K562 (cell line): ENCODE measurements at regions not wholly inside any gene's neighbourhood (a gene's known extent, or its start where the extent isn't known, plus 50 kb on each side); places are given as distances from the start of the nearest gene placed in this dataset.

Experiments
- ATAC-seq: fragments of 200-7000 bp; cut with Tn5 transposase; 3 replicates; pipeline ENCODE4 v1.9.1; 2020; ENCODE audit warnings: moderate library complexity
- BruUV-seq: library from RNA; stranded (reverse); fragments of 400-500 nt; replicated peaks from 2 replicates; lab custom pipeline; 2021; lab: Mats Ljungman, UMichigan
- CTCF ChIA-PET: fragments of 300-600 bp; formaldehyde crosslinking; extraction: SDS; loops from one replicate; lab custom pipeline; 2021; ENCODE audit warnings: low intra/inter-chr PET ratio; lab: Yijun Ruan, JAX
- POLR2A ChIA-PET: fragments of 300-600, 350-650 bp; sonication (Branson Sonifier 250); formaldehyde crosslinking; extraction: SDS; loops from one replicate; lab custom pipeline; 2021; ENCODE audit warnings: antibody characterized with exemption, inconsistent platforms; lab: Yijun Ruan, JAX
- DNase-seq, 4 experiments: peaks; one replicate each; pipeline versions ENCODE4 v3.0.0 to v3.0.0-alpha.2; 2011 to 2018; ENCODE audit warnings: low spot score in 3 of 4, mixed read lengths in 3 of 4; ENCODE audit errors: extremely low read depth in 1 of 4
- FAIRE-seq: peaks from 2 replicates; lab custom pipeline; 2011; peaks lifted over from hg19 to GRCh38; lab: Jason Lieb, UNC
- H2AFZ ChIP-seq: 2 replicates; pipeline ENCODE4 v1.6.0; 2011; ENCODE audit warnings: low read depth, low read length, control low read depth, inconsistent platforms
- H3K27ac ChIP-seq: fragments of 200-600 bp; 3 replicates; pipeline ENCODE4 v1.8.0; 2011; ENCODE audit warnings: low read depth, mild to moderate bottlenecking, control low read depth, inconsistent platforms, low read length, moderate library complexity, mixed read lengths; ENCODE audit errors: extremely low read depth
- H3K27me3 ChIP-seq, 2 experiments: fragments of 300-600 bp in 1 of 2; 2 replicates in 1 of 2; 3 replicates in 1 of 2; pipeline versions ENCODE4 v1.6.0 to v1.8.0; 2011; ENCODE audit warnings: inconsistent platforms in 2 of 2, low read length in 2 of 2, mild to moderate bottlenecking in 1 of 2, mixed read lengths in 1 of 2, moderate library complexity in 1 of 2; ENCODE audit not compliant: control insufficient read depth in 2 of 2, insufficient read depth in 2 of 2
- H3K36me3 ChIP-seq: fragments of 300-600 bp; 3 replicates; pipeline ENCODE4 v1.8.0; 2011; ENCODE audit warnings: mild to moderate bottlenecking, low read length, inconsistent platforms; ENCODE audit not compliant: control insufficient read depth, insufficient read depth
- H3K4me1 ChIP-seq, 2 experiments: fragments of 200-600 bp in 1 of 2; replicated peaks in 1 of 2; 2 replicates in 1 of 2; 3 replicates in 1 of 2; pipeline versions ENCODE4 v1.5.1 to v1.8.0; 2011; ENCODE audit warnings: inconsistent platforms in 2 of 2, low read length in 2 of 2, mild to moderate bottlenecking in 1 of 2, mixed read lengths in 1 of 2, moderate library complexity in 1 of 2; ENCODE audit not compliant: control insufficient read depth in 2 of 2, insufficient read depth in 2 of 2
- H3K4me2 ChIP-seq: 2 replicates; pipeline ENCODE4 v1.6.1; 2011; ENCODE audit warnings: low read length, control low read depth, inconsistent platforms, mixed read lengths; ENCODE audit not compliant: insufficient read depth
- H3K4me3 ChIP-seq: fragments of 200-600 bp; sonication (generic), shearing (Covaris generic); 2 replicates; pipeline ENCODE4 v1.5.1; 2016; ENCODE audit warnings: control low read depth, inconsistent platforms
- H3K79me2 ChIP-seq: fragments of 200-600 bp; 3 replicates; pipeline ENCODE4 v1.8.0; 2011; ENCODE audit warnings: low read length, inconsistent platforms; ENCODE audit not compliant: control insufficient read depth, insufficient read depth
- H3K9ac ChIP-seq, 2 experiments: 2 replicates each; pipeline versions ENCODE4 v1.6.0 to v1.6.1; 2011; ENCODE audit warnings: low read depth in 2 of 2, low read length in 2 of 2, control low read depth in 1 of 2, inconsistent platforms in 1 of 2, mild to moderate bottlenecking in 1 of 2, mixed read lengths in 1 of 2; ENCODE audit not compliant: insufficient read depth in 1 of 2
- H3K9me1 ChIP-seq: one replicate; pipeline ENCODE4 v1.6.0; 2011; ENCODE audit warnings: inconsistent platforms, mild to moderate bottlenecking, low read length, moderate library complexity; ENCODE audit not compliant: control insufficient read depth, insufficient read depth
- H3K9me3 ChIP-seq: replicated peaks from 2 replicates; pipeline ENCODE4 v1.5.1; 2011; ENCODE audit warnings: low read depth, low read length, inconsistent platforms; ENCODE audit not compliant: control insufficient read depth, insufficient read depth
- H4K20me1 ChIP-seq: replicated peaks from 2 replicates; pipeline ENCODE4 v1.6.1; 2011; ENCODE audit warnings: low read length, inconsistent platforms, mixed read lengths; ENCODE audit not compliant: control insufficient read depth, insufficient read depth
- ARHGAP35 ChIP-seq: fragments of 450-650 bp; IDR thresholded peaks from 2 replicates; pipeline ENCODE4 v1.6.1; 2018; ENCODE audit not compliant: partially characterized antibody
- NCOA2 ChIP-seq, 2 experiments: fragments of 450-650 bp; IDR thresholded peaks; 2 replicates each; pipeline ENCODE4 v1.6.1; 2018; ENCODE audit warnings: mild to moderate bottlenecking in 2 of 2, moderate library complexity in 1 of 2; ENCODE audit not compliant: partially characterized antibody in 2 of 2
- TEAD2 ChIP-seq: fragments of 450-650 bp; IDR thresholded peaks from 2 replicates; pipeline ENCODE4 v1.6.1; 2016; ENCODE audit warnings: missing genetic modification characterization, control low read depth, missing compliant biosample characterization
- U2AF1 ChIP-seq: fragments of 200-400 bp; formaldehyde crosslinking; optimal IDR thresholded peaks from 2 replicates; pipeline ENCODE3; 2017; ENCODE audit warnings: mild to moderate bottlenecking, low read depth, low read length, moderate library complexity
- WGBS: fragments of 100-300 bp; shearing (Covaris generic); methylation state at CpG from one replicate; pipeline ENCODE4 v1.1.6; 2016; ENCODE audit warnings: low coverage, mixed read lengths; ENCODE audit not compliant: insufficient coverage; ENCODE audit errors: missing lambda C conversion rate; 5-methylcytosine and 5-hydroxymethylcytosine counted together
- in situ Hi-C: fragments of 300-500 bp; cut with MboI; formaldehyde crosslinking; loops from 4 replicates; pipeline ENCODE4 v1.15.0; 2018; ENCODE audit warnings: inconsistent platforms, mixed read lengths
- intact Hi-C: fragments of 100-400 bp; cut with micrococcal nuclease; formaldehyde crosslinking; loops from 2 replicates; pipeline ENCODE4 v1.14.2; 2022
- TF ChIP-seq, protein P1 (sequence below): sonication (generic); formaldehyde crosslinking; IDR thresholded peaks from 2 replicates; pipeline ENCODE4 v1.8.0; 2022; ENCODE audit warnings: missing genetic modification reagents, mild to moderate bottlenecking, borderline replicate concordance

DNA sequence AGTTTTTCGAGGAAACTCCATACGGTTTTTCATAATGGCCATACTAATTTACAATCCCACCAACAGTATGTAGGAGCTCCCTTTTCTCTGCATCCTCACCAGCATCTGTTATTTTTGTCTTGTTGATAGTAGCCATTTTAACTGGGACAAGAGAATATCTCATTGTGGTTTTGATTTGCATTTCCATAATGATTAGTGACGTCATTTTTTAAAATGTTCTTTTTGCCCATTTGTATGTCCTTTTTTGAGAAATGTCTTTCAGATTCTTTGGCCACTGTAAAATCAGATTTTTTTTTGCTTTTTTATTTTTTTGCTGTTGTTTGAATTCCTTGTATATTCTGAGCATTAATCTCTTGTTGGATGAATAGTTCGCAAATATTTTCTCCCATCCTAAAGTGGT is 243.9 kb downstream of the TRIML1 start:
- FAIRE-seq, result no peak
- no peaks in the 10 kb centered on the region for H3K4me1 ChIP-seq
- no peak overlapping the region for H3K27ac ChIP-seq
- no peak overlapping the region for H3K4me2 ChIP-seq
- in situ Hi-C loops (no loop called here), intact Hi-C loops (no loop called here)
- DNase-seq, result no peak
- H3K79me2 ChIP-seq, result no peaks in the 10 kb centered on the region
- no peak overlapping the region for H3K9ac ChIP-seq
- H3K4me3 ChIP-seq, result no peak overlapping the region
- H4K20me1 ChIP-seq, result no peaks in the 10 kb centered on the region
- ChIA-PET POLR2A (no interaction called here), CTCF (no interaction called here)
- no peak for ATAC-seq
- WGBS, result 0% methylated on average over 4 of the region's 4 CpGs
- no peaks in the 10 kb centered on the region for H3K9me1 ChIP-seq
- TF ChIP-seq, protein P1, sequence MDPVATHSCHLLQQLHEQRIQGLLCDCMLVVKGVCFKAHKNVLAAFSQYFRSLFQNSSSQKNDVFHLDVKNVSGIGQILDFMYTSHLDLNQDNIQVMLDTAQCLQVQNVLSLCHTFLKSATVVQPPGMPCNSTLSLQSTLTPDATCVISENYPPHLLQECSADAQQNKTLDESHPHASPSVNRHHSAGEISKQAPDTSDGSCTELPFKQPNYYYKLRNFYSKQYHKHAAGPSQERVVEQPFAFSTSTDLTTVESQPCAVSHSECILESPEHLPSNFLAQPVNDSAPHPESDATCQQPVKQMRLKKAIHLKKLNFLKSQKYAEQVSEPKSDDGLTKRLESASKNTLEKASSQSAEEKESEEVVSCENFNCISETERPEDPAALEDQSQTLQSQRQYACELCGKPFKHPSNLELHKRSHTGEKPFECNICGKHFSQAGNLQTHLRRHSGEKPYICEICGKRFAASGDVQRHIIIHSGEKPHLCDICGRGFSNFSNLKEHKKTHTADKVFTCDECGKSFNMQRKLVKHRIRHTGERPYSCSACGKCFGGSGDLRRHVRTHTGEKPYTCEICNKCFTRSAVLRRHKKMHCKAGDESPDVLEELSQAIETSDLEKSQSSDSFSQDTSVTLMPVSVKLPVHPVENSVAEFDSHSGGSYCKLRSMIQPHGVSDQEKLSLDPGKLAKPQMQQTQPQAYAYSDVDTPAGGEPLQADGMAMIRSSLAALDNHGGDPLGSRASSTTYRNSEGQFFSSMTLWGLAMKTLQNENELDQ (CRISPR knock-in tag), result no peak
- TF ChIP-seq NCOA2 (IDR thresholded peaks at IDR 0.05; ENCODE audit: partially characterized antibody in 2 of 2), result no peak
- TF ChIP-seq ARHGAP35, result no peak
- TF ChIP-seq TEAD2 (tag), result no peak
- TF ChIP-seq U2AF1, result no peak
- no TSS peak for BruUV-seq
- no peaks in the 10 kb centered on the region for H3K27me3 ChIP-seq
- H2AFZ ChIP-seq, result no peak overlapping the region
- no peaks in the 10 kb centered on the region; the same call in 1 of the 2 replicates for H3K9me3 ChIP-seq
- no peaks in the 10 kb centered on the region for H3K36me3 ChIP-seq
